Thoracic aorta (tissue), 2 donors: ENCODE measurements at regions not wholly inside any gene's neighbourhood (a gene's known extent, or its start where the extent isn't known, plus 50 kb on each side); places are given as distances from the start of the nearest gene placed in this dataset.

Source experiments
- ATAC-seq: fragments of 150-250 bp; one replicate; pipeline ENCODE4 v1.8.0; 2017; ENCODE audit warnings: low read depth; ENCODE audit not compliant: insufficient number of reproducible peaks, low FRiP score
- DNase-seq: peaks from one replicate; pipeline ENCODE4 v3.0.0-alpha.2; 2020; ENCODE audit warnings: low spot score
- H3K27ac ChIP-seq, 2 donors: fragments of 200-600 bp; sonication (generic); 1 replicate in 1 of 2; 2 replicates in 1 of 2; pipeline ENCODE4 v1.5.1; 2016; ENCODE audit warnings: mild to moderate bottlenecking in 2 of 2, moderate library complexity in 2 of 2
- H3K27me3 ChIP-seq: fragments of 200-600 bp; sonication (generic); replicated peaks from 2 replicates; pipeline ENCODE4 v1.6.0; 2016; ENCODE audit warnings: mild to moderate bottlenecking; ENCODE audit not compliant: insufficient read depth
- H3K36me3 ChIP-seq: fragments of 200-600 bp; sonication (generic); one replicate; pipeline ENCODE4 v1.5.1; 2016
- H3K4me1 ChIP-seq, 2 donors: fragments of 200-600 bp; sonication (generic); 1 replicate in 1 of 2; 2 replicates in 1 of 2; pipeline versions ENCODE4 v1.5.1 to v1.6.0; 2016; ENCODE audit warnings: low read depth in 2 of 2, mild to moderate bottlenecking in 1 of 2; ENCODE audit not compliant: control insufficient read depth in 1 of 2
- H3K4me3 ChIP-seq: fragments of 200-600 bp; sonication (generic); 2 replicates; pipeline ENCODE4 v1.5.1; 2016; ENCODE audit warnings: mild to moderate bottlenecking
- H3K9me3 ChIP-seq: fragments of 200-600 bp; sonication (generic); 2 replicates; pipeline ENCODE4 v1.5.1; 2016
- TF ChIP-seq, protein P1 (sequence below): fragments of 200-600 bp; sonication (generic); IDR thresholded peaks from one replicate; pipeline ENCODE4 v1.5.1; 2019; ENCODE audit warnings: antibody characterized with exemption

DNA sequence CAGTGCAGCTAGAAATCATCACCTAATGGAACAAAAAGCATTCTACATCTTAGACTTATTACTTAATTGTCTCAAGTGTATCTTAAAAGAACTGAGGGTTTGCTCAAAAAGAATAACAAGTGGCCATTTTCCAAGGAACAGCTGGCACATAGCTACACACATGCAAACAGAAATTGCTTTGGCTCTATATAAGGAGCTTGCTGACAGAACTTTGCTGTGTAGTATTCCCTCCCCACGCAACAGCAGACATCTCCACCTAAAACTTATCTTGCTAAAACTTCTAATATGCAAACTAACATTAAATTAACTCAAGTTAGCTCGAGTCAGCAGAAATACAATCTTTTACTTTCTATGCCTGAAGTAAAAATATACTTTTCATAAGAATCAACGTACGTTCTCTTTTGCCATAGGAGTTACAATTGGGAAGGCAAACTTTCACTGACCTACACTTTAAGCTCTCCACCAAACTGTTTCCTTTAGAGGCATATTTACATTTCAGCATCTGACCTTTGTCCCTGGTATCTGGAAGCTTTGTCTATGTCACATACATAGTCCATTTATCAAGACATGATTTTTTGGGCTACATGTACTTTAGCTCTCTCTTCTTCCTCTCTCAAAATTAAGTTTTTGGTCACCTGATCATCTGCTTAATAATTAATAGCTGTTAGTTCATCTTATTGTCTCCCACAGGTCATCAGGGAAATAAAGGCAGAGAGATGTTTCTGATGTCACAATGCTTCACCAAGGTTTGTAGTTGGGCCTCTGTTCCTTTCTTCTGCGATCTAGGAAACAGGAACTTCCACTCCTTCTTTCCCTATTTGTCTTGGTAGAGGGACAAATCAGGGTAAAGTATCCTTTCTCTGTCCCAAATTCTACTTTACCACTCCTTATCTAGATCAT lies 163.4 kb upstream of the AGTR1 start:
- Histone ChIP-seq H3K4me3 (no peak overlapping the region), H3K27ac (no peak overlapping the region), H3K27me3 (no peaks in the 10 kb centered on the region), H3K9me3 (no peaks in the 10 kb centered on the region), H3K36me3 (no peaks in the 10 kb centered on the region), H3K4me1 (peaks cover 5 to 7% of the 10 kb centered on the region in 2 donors)
- TF ChIP-seq, protein P1, sequence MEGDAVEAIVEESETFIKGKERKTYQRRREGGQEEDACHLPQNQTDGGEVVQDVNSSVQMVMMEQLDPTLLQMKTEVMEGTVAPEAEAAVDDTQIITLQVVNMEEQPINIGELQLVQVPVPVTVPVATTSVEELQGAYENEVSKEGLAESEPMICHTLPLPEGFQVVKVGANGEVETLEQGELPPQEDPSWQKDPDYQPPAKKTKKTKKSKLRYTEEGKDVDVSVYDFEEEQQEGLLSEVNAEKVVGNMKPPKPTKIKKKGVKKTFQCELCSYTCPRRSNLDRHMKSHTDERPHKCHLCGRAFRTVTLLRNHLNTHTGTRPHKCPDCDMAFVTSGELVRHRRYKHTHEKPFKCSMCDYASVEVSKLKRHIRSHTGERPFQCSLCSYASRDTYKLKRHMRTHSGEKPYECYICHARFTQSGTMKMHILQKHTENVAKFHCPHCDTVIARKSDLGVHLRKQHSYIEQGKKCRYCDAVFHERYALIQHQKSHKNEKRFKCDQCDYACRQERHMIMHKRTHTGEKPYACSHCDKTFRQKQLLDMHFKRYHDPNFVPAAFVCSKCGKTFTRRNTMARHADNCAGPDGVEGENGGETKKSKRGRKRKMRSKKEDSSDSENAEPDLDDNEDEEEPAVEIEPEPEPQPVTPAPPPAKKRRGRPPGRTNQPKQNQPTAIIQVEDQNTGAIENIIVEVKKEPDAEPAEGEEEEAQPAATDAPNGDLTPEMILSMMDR: no peak
- no peak for DNase-seq
- ATAC-seq: no peak

DNA sequence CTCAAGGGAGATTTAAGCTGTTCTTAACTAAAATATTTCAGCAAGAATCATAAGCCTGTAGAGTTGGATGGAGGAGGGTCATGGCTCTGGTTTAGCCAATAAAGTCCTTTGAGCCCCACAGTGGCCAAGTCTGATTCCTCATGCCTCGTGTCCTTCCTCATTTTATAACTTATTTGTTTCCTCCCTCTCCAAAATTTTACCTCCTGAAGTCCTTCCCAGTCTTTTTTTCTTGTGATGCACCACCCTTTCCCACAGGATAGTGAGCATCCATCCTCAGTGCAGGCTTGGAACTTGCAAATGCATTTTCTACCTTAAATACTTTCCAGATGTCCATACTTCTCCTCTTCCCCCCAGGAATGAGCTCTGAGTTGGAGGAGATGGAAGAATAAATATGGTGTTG lies 162.7 kb upstream of the AGTR1 start:
- DNase-seq: no peak
- no peak overlapping the region for H3K4me3 ChIP-seq
- H3K36me3 ChIP-seq: no peaks in the 10 kb centered on the region
- H3K27me3 ChIP-seq: no peaks in the 10 kb centered on the region
- H3K4me1 ChIP-seq: peaks cover under 1 to 5% of the 10 kb centered on the region in 2 donors
- TF ChIP-seq, protein P1: no peak
- H3K9me3 ChIP-seq: no peaks in the 10 kb centered on the region
- H3K27ac ChIP-seq: no peak overlapping the region
- no peak for ATAC-seq

DNA sequence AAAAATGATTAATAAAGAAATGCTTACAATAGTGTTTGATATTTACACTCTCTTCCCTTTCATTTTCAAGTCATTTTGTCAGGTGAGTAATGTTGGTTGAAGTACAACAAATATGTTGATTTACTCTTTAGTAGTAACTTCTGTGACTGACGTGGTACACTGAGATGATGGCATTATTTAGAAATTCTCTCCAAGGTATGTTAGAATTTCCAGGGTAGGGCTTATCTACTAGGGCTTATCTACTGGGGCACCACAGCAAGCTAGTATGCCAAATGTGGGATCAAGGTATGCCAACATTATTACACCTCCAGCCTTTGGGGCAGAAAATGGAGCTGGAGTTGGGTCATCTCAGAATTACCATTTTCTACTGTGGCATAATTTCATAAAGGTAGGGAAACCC lies 157.4 kb upstream of the AGTR1 start:
- Histone ChIP-seq H3K4me1 (peaks cover 0 to 5% of the 10 kb centered on the region in 2 donors), H3K27me3 (no peaks in the 10 kb centered on the region), H3K4me3 (no peak overlapping the region), H3K9me3 (no peaks in the 10 kb centered on the region), H3K36me3 (no peaks in the 10 kb centered on the region), H3K27ac (no peak overlapping the region)
- TF ChIP-seq, protein P1: no peak
- no peak for ATAC-seq
- DNase-seq: no peak

DNA sequence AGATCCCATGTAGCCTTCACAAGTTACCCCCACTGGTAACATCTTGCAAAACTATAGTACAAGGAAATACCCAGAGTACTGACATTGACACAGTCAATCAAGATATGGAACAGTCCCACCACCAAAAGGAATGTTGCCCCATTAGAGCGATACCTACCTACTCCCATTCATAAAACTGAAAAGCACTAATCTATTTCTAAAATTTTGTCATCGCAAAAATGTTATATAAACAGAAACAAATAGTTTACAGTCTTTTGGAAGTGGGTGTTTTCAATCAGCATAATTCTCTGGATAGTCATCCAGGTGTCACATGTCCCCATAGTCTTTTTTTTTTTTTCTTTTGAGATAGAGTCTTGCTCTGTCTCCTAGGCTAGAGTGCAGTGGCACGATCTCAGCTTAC lies 156.9 kb upstream of the AGTR1 start:
- DNase-seq (no peak), ATAC-seq (no peak)
- H3K27ac ChIP-seq: no peak overlapping the region
- H3K4me1 ChIP-seq: peaks cover 0 to 5% of the 10 kb centered on the region in 2 donors
- no peaks in the 10 kb centered on the region for H3K9me3 ChIP-seq
- H3K4me3 ChIP-seq: no peak overlapping the region
- no peaks in the 10 kb centered on the region for H3K27me3 ChIP-seq
- TF ChIP-seq, protein P1: no peak
- H3K36me3 ChIP-seq: no peaks in the 10 kb centered on the region

DNA sequence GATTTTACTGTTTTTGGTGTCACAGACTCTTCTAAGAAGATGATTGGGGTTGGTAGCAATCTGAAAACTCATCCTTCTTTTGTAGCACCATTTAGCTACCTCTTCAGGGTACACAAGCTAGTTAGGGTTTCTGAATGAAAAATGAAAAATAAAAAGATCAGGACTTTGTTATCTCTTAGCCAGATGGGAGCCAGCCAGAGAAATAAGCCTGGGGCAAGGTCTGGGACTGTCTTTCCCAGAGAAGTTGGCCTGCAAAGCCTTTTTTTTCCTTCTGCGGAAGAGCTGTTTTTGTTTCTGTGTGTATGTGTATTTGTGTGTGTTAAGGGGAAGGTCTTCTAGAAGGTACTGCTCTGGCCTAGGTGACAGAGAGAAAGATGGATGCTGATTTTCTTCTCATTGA lies 150.7 kb upstream of the AGTR1 start:
- TF ChIP-seq, protein P1: no peak
- H3K4me1 ChIP-seq: no peaks in the 10 kb centered on the region
- DNase-seq (no peak), ATAC-seq (no peak)
- no peak overlapping the region for H3K27ac ChIP-seq
- no peaks in the 10 kb centered on the region for H3K9me3 ChIP-seq
- no peak overlapping the region for H3K4me3 ChIP-seq
- H3K36me3 ChIP-seq: no peaks in the 10 kb centered on the region
- no peaks in the 10 kb centered on the region for H3K27me3 ChIP-seq
